Heart left ventricle (tissue), 13 donors: ENCODE measurements at regions not wholly inside any gene's neighbourhood (a gene's known extent, or its start where the extent isn't known, plus 50 kb on each side); places are given as distances from the start of the nearest gene placed in this dataset.

ENCODE experiments used
- CTCF ChIP-seq, 12 donors: fragments of 200-600 bp; sonication (generic) in 4 of 12; IDR thresholded peaks; one replicate each; pipeline versions ENCODE4 v1.5.0 to v1.8.0; 2018 to 2022; ENCODE audit warnings: antibody characterized with exemption in 12 of 12, mild to moderate bottlenecking in 5 of 12
- POLR2A ChIP-seq, 2 donors: fragments of 450-650 bp; IDR thresholded peaks; one replicate each; pipeline ENCODE4 v1.6.1; 2017; ENCODE audit warnings: antibody characterized with exemption in 2 of 2, mild to moderate bottlenecking in 2 of 2, moderate library complexity in 2 of 2
- donor health status: ischemic (EF 13 %, LVEDD 7.1; RV severe dilation, severe dysfunction).
- donor health status: DM: no; HTN: yes; CAD: no.
- donor health status: DM: no; HTN: no; CAD: no.
- donor health status: ischemic (EF 25% LVEDD 6.9; RV normal size, moderate dysfunction).
- donor health status: ischemic (EF 25% LVEDD 5.7; RV mildly dilated, moderate dysfunction).
- donor health status: ischemic (EF 35%, LVEDD 5.7; RV mildly dilated, moderate dysfunction).
- donor health status: nonischemic (EF 11% LVEDD 7.7; RV severe dilation, severe dysfunction).
- donor health status: DM: yes; HTN: yes; CAD: no.
- donor health status: PGD.
- donor health status: ischemic (EF 29% LVEDD 5.4; RV normal size, mild dysfunction).
- donor health status: nonischemic (EF 23%, LVEDD 6.1; RV moderate dilation, normal function).

DNA sequence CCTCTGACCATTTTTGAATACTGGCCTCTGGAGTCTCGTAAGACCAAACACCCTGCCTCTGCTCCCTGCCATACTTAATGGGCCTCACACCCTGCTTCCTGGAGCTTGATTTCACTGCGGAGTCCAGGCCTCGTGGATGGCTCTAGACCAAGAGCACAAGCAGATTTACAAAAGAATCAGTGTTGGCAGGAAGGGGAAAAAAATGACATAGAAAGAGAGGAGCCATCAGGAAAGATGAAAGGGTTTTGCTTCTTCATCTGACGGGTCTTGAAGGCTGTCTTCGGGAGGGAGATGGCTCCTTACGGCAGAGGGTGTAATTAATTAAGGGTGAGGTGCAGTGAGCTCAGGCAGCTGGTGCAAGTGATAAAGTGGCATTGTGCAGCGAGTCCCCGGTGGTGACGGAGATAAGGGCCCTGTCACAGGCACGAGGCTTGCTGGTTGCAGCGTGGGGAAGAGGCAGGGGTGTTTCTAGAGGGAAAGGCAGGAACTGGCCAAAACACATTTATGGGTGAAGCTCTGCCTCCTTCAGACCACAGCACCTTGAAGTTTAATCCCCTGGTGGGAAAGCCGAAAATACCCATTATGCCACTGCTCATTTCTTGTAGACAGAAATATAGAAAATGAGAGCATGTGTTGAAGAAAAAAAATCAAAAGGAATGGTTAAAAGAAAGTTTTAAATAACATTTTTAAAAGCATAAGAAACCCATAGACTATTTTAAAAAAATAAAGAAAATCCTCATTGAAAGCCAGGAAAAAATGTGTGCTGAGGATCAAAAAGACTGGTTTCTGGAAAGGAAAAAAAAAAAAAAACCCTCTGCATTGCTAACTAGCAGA, 128.6 kb upstream of the LRFN2 start:
- no peak for TF ChIP-seq CTCF (IDR thresholded peaks at IDR 0.05)
- no peak for TF ChIP-seq POLR2A (IDR thresholded peaks at IDR 0.05)
